Activated naive CD8-positive, alpha-beta T cell treated with anti-CD3 and anti-CD28 coated beads, Interleukin-2, amount 10 ng/mL, durations not matched to agents 7 days and 5 days (primary cell): ENCODE measurements at regions not wholly inside any gene's neighbourhood (a gene's known extent, or its start where the extent isn't known, plus 50 kb on each side); places are given as distances from the start of the nearest gene placed in this dataset.

ENCODE experiments used
- ATAC-seq: fragments of 150-1000 bp; cut with Tn5 transposase; one replicate; pipeline ENCODE4 v1.10.0; 2021; ENCODE audit warnings: low read depth, moderate library complexity
- POLR2A ChIA-PET: fragments of 350-600 bp; sonication (Branson Sonifier 250); formaldehyde crosslinking; loops from one replicate; lab custom pipeline; 2021; ENCODE audit warnings: antibody characterized with exemption; lab: Charles Lee
- DNase-seq: peaks from one replicate; pipeline ENCODE4 v3.0.0; 2021
- H3K27ac Mint-ChIP-seq: one replicate; pipeline ENCODE4 v1.8.0; 2022; ENCODE audit warnings: mild to moderate bottlenecking, mixed read lengths
- H3K27me3 Mint-ChIP-seq: one replicate; pipeline ENCODE4 v1.8.0; 2022; ENCODE audit warnings: mild to moderate bottlenecking, moderate library complexity, mixed read lengths
- H3K36me3 Mint-ChIP-seq: one replicate; pipeline ENCODE4 v1.8.0; 2021; ENCODE audit warnings: mild to moderate bottlenecking, mixed read lengths
- H3K4me1 Mint-ChIP-seq: one replicate; pipeline ENCODE4 v1.8.0; 2021; ENCODE audit warnings: mixed read lengths
- H3K4me3 Mint-ChIP-seq: one replicate; pipeline ENCODE4 v1.8.0; 2022; ENCODE audit warnings: mild to moderate bottlenecking, moderate library complexity, mixed read lengths
- H3K9me3 Mint-ChIP-seq: one replicate; pipeline ENCODE4 v1.8.0; 2021; ENCODE audit warnings: mixed read lengths

- ATAC-seq (no peak), DNase-seq (no peak)
- POLR2A ChIA-PET, result no interaction called here
- Mint-ChIP-seq H3K4me3 (no peak overlapping the region), H3K4me1 (peaks cover 7% of the 10 kb centered on the region), H3K27ac (no peak overlapping the region), H3K9me3 (peaks cover 1% of the 10 kb centered on the region), H3K27me3 (peaks cover 10% of the 10 kb centered on the region), H3K36me3 (no peaks in the 10 kb centered on the region)
Observed at GRCh38 chr6:119541132-119541905, 191.8 kb upstream of the MAN1A1 start.

GRCh38 chr6:119540417-119540816 lies 190.9 kb upstream of the MAN1A1 start:
- H3K27me3 Mint-ChIP-seq, result peaks cover 10% of the 10 kb centered on the region
- peaks cover 1% of the 10 kb centered on the region for H3K9me3 Mint-ChIP-seq
- POLR2A ChIA-PET, result no interaction called here
- no peak for DNase-seq
- no peak overlapping the region for H3K4me3 Mint-ChIP-seq
- no peak overlapping the region for H3K27ac Mint-ChIP-seq
- H3K4me1 Mint-ChIP-seq, result peaks cover 7% of the 10 kb centered on the region
- no peak for ATAC-seq
- no peaks in the 10 kb centered on the region for H3K36me3 Mint-ChIP-seq

- no peak overlapping the region for H3K27ac Mint-ChIP-seq
- H3K4me3 Mint-ChIP-seq, result no peak overlapping the region
- peaks cover 10% of the 10 kb centered on the region for H3K27me3 Mint-ChIP-seq
- H3K9me3 Mint-ChIP-seq, result peaks cover 1% of the 10 kb centered on the region
- peaks cover 7% of the 10 kb centered on the region for H3K4me1 Mint-ChIP-seq
- DNase-seq (no peak), ATAC-seq (no peak)
- H3K36me3 Mint-ChIP-seq, result no peaks in the 10 kb centered on the region
- POLR2A ChIA-PET, result no interaction called here
Observed at GRCh38 chr6:119539066-119539746, 189.6 kb upstream of the MAN1A1 start.

DNA sequence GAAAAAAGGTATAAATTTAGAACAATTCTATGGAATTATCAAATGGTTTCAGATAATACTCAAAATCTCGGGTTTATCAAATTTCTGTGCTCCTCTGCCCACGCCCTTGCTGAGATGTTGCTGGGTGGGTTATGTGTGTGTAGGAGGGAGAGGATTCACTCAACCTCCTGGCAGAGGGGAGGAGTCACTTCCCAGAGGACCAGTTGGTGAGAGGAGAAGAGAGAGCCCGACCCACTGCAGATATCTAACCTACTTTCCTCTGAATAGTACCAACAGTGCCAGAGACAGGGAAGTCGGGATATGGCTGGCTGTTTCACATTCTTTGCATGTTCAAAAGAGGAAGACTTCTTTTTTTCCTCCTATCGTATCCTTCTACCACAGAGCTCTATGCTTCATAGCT lies 187.1 kb upstream of the MAN1A1 start:
- Mint-ChIP-seq H3K27ac (no peak overlapping the region), H3K4me1 (peaks cover 6% of the 10 kb centered on the region), H3K4me3 (no peak overlapping the region), H3K9me3 (no peaks in the 10 kb centered on the region), H3K27me3 (peaks cover 2% of the 10 kb centered on the region), H3K36me3 (no peaks in the 10 kb centered on the region)
- POLR2A ChIA-PET, result no interaction called here
- no peak for ATAC-seq
- no peak for DNase-seq

- Mint-ChIP-seq H3K4me3 (no peak overlapping the region), H3K36me3 (no peaks in the 10 kb centered on the region), H3K27me3 (peaks cover 2% of the 10 kb centered on the region), H3K9me3 (no peaks in the 10 kb centered on the region), H3K27ac (no peak overlapping the region), H3K4me1 (peaks cover 6% of the 10 kb centered on the region)
- DNase-seq (no peak), ATAC-seq (no peak)
- POLR2A ChIA-PET, result no interaction called here
Observed at GRCh38 chr6:119535332-119535731, 185.8 kb upstream of the MAN1A1 start.

- POLR2A ChIA-PET, result no interaction called here
- Mint-ChIP-seq H3K27ac (no peak overlapping the region), H3K36me3 (no peaks in the 10 kb centered on the region), H3K9me3 (no peaks in the 10 kb centered on the region), H3K27me3 (peaks cover 2% of the 10 kb centered on the region), H3K4me3 (no peak overlapping the region), H3K4me1 (peaks cover 6% of the 10 kb centered on the region)
- ATAC-seq, result no peak
- no peak for DNase-seq
Observed at GRCh38 chr6:119533603-119534279, 184.2 kb upstream of the MAN1A1 start.

DNA sequence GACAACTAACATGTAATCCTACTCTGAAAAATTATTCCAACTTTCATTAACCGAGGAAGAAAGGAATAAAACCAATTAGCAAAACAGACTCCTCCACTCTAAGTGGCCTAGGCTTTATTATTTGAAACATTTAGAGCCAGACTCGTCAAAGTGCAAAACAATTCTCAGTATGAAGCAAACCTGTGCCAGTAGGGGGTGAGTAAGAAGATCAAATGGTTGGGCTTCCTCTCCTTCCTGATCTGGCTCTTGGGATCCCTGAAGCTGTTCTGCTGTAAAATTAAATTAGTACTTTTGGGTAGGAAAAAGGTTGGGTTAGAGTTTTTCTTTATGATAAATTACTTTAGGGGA lies 177.6 kb upstream of the MAN1A1 start:
- Mint-ChIP-seq H3K27me3 (peaks cover 15% of the 10 kb centered on the region), H3K27ac (no peak overlapping the region), H3K4me1 (no peaks in the 10 kb centered on the region), H3K4me3 (no peak overlapping the region), H3K36me3 (peaks cover 3% of the 10 kb centered on the region), H3K9me3 (no peaks in the 10 kb centered on the region)
- DNase-seq (no peak), ATAC-seq (no peak)
- POLR2A ChIA-PET, result no interaction called here

GRCh38 chr6:119526561-119527230 lies 177.1 kb upstream of the MAN1A1 start:
- Mint-ChIP-seq H3K4me3 (no peak overlapping the region), H3K27ac (no peak overlapping the region), H3K9me3 (no peaks in the 10 kb centered on the region), H3K36me3 (peaks cover 3% of the 10 kb centered on the region), H3K4me1 (no peaks in the 10 kb centered on the region), H3K27me3 (peaks cover 15% of the 10 kb centered on the region)
- POLR2A ChIA-PET, result no interaction called here
- ATAC-seq (no peak), DNase-seq (no peak)

DNA sequence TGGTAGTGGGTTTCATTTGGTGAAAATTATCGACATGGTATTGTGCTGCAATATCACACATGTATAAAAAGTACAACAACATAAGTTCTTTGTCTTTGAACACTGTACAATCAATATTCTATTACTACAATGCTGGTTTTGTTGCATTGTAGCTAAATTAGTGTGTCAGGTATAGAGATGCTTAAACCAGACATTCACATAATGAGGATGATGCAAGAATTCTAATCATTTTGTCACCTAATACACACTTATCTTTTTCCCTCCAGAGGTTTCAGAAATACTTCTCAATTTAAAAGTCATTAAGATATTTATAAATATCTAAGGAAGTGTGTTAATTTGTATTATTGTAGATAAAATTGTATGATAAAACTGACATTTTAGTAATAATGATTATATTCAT lies 174.8 kb upstream of the MAN1A1 start:
- peaks cover 16% of the 10 kb centered on the region for H3K27me3 Mint-ChIP-seq
- H3K4me3 Mint-ChIP-seq, result no peak overlapping the region
- POLR2A ChIA-PET, result no interaction called here
- no peak overlapping the region for H3K27ac Mint-ChIP-seq
- H3K4me1 Mint-ChIP-seq, result no peaks in the 10 kb centered on the region
- H3K9me3 Mint-ChIP-seq, result no peaks in the 10 kb centered on the region
- DNase-seq, result no peak
- no peak for ATAC-seq
- peaks cover 3% of the 10 kb centered on the region for H3K36me3 Mint-ChIP-seq

- no peak overlapping the region for H3K27ac Mint-ChIP-seq
- POLR2A ChIA-PET, result no interaction called here
- no peak for DNase-seq
- H3K36me3 Mint-ChIP-seq, result peaks cover 3% of the 10 kb centered on the region
- no peaks in the 10 kb centered on the region for H3K9me3 Mint-ChIP-seq
- no peak overlapping the region for H3K4me3 Mint-ChIP-seq
- H3K4me1 Mint-ChIP-seq, result no peaks in the 10 kb centered on the region
- H3K27me3 Mint-ChIP-seq, result peaks cover 19% of the 10 kb centered on the region
- ATAC-seq, result no peak
Observed at GRCh38 chr6:119523556-119523955, 174.0 kb upstream of the MAN1A1 start.

GRCh38 chr6:119521251-119521650 lies 171.7 kb upstream of the MAN1A1 start:
- no peak overlapping the region for H3K27ac Mint-ChIP-seq
- ATAC-seq, result no peak
- H3K4me1 Mint-ChIP-seq, result peaks cover 2% of the 10 kb centered on the region
- H3K27me3 Mint-ChIP-seq, result peaks cover 10% of the 10 kb centered on the region
- H3K4me3 Mint-ChIP-seq, result no peak overlapping the region
- DNase-seq, result no peak
- POLR2A ChIA-PET, result no interaction called here
- no peaks in the 10 kb centered on the region for H3K9me3 Mint-ChIP-seq
- H3K36me3 Mint-ChIP-seq, result peaks cover 2% of the 10 kb centered on the region

GRCh38 chr6:119517428-119517827 lies 167.9 kb upstream of the MAN1A1 start:
- Mint-ChIP-seq H3K27ac (no peak overlapping the region), H3K36me3 (no peaks in the 10 kb centered on the region), H3K9me3 (no peaks in the 10 kb centered on the region), H3K4me3 (no peak overlapping the region), H3K4me1 (peaks cover 2% of the 10 kb centered on the region), H3K27me3 (peaks cover 7% of the 10 kb centered on the region)
- DNase-seq, result no peak
- POLR2A ChIA-PET, result no interaction called here
- no peak for ATAC-seq

DNA sequence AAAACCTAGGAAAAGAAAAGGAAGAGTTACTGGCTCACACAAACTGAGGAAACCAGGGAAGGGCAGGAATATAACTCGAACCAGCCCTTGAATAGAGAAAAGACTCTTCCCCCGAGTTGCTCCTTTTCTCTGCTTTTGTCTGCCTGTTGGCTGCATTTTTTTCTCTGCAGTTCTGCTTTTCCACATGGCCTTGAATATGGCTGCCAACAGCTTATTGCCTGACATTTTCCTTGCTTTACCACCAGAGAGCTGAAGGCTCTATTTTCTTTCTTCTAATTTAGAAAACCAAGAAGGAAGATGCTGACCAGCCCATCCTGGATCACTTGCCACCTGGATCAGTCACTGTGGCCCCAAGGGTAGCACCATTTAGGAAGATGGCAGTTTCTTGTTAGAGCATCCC lies 164.8 kb upstream of the MAN1A1 start:
- H3K9me3 Mint-ChIP-seq, result peaks cover 2% of the 10 kb centered on the region
- peaks cover 2% of the 10 kb centered on the region for H3K4me1 Mint-ChIP-seq
- no peak overlapping the region for H3K27ac Mint-ChIP-seq
- no peaks in the 10 kb centered on the region for H3K36me3 Mint-ChIP-seq
- no peak for ATAC-seq
- no peak overlapping the region for H3K4me3 Mint-ChIP-seq
- peaks cover 6% of the 10 kb centered on the region for H3K27me3 Mint-ChIP-seq
- DNase-seq, result no peak
- POLR2A ChIA-PET, result no interaction called here
